ENCODE measurements at regions not wholly inside any gene's neighbourhood (a gene's known extent, or its start where the extent isn't known, plus 50 kb on each side); places are given as distances from the start of the nearest gene placed in this dataset.
A peak's percentile ranks its signal among the peaks of the same experiment; 100 is the strongest.
"Not testable (repeated sequence)": the region's sequence is repeated elsewhere in the genome, so short reads cannot be mapped to it uniquely, and the experiment has no call there.

DNA sequence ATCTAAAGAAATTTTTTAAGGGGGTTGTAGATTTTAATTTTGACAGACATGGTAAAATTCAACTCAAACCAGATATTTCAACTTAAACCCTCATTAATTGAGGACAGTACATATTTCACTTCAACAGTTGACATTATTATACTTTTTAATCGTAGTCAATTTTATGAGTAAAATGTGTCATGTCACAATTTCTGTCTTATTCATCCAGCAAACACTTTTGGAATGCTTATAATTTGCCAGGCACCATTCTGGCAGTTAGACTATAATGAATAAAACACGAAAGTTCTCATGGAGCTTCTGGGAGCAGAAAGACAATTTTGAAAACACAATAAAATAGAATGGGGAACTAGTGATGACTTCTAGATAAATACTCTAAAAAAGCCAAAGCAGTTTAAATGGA lies 1094.8 kb downstream of the SUCLG1 start:
- DNase-seq, result no peak

DNA sequence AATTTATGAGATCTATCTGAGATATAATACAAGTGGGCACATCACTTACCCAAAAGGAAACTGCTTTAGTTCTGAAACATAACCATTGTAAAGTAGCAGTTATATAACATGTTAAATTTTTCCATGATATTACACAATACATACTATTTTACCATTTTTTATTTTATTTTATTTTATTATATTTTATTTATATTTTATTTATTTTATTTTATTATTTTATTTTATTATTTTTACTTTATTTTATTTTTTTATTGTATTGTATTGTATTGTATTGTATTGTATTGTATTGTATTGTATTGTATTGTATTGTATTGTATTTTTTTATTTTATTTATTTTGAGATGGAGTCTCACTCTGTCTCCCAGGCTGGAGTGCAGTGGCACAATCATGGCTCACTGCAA lies 1095.9 kb downstream of the SUCLG1 start:
- DNase-seq, result not testable (repeated sequence)

DNA sequence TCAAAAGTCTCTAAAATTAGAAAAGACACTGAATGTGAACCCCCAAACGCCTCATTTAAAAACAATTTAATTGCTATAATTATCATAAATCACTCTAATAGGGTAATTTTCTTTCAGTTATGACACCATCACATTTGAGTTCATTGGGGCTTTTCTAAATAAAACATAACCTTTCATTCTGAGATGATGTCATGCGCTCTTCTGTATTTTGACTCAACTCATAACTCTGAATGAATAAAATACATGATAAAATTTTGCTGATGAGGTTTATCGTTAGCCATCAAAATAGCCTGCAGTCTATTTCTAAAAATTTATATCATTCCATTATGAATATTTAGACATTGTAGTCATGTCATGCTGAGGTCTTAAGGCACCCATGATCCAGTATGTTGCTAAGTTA lies 1099.7 kb downstream of the SUCLG1 start:
- no peak for DNase-seq

DNA sequence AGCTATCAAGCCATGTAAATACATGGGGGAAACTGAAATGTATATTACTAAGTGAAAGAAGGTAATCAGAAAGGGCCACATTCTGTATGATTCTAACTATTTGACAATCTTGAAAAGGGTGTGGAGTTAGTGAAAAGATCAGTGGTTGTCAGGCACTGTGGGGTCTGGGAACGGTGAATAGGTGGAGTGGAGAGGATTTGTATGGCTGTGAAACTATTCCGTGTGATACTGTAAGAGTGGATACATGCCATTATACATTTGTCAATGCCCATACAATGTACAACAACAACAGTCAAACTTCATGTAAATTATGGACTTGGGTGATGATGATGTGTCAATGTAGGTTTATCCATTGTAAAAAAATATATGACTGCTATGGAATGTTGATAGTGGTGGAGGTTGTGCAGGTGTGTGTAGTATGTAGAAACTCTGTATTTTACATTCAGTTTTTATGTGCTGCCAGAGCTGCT lies 1116.2 kb downstream of the SUCLG1 start:
- peak; percentile 20 for DNase-seq

DNA sequence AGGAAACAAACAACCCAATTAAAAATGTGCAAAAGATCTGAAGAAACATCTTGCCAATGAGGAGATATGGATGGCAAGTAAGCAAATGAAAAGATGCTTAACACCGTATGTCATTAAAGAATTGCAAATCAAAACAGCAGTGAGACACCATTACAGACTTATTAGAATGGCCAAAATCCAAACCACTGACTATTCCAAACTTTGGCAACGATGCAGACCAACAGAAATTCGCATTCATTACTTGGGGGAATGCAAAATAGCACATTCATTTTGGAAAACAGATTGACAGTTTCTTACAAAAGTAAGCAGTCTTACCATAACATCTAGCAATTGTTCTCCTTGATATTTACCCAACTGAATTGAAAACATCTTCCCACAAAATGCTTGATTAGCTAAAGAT lies 1118.7 kb downstream of the SUCLG1 start:
- DNase-seq, result no peak

DNA sequence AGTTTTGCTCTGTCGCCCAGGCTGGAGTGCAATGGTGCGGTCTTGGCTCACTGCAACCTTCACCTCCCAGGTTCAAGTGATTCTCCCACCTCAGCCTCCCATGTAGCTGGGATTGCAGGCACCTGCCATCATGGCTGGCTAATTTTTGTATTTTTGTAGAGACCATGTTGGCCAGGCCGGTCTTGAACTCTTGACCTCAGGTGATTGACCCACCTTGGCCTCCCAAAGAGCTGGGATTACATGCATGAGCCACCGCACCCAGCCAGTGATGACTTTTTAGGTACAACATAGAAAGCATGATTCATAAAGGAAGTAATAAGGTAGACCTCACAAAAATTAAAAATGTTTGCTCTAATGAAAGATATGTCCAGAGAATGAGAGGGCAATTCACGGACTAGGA lies 1119.1 kb downstream of the SUCLG1 start:
- DNase-seq, result not testable (repeated sequence)

DNA sequence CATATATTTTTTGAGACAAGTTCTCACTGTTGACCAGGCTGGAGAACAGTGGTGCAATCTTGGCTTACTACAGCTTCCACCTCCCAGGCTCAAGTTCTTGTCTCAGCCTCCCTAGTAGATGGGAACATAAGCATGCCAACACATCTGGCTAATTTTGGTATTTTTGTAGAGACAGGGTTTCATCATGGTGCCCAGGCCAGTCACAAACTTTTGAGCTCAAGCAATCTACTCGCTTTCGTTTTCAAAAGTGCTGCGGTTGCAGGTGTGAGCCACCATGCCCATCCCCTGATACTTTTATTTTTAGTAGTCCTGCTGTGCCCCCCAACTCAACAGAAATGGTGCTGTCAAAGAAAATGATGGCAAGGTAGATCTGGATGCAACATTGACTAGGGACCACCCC lies 1127.3 kb downstream of the SUCLG1 start:
- DNase-seq, result no peak

DNA sequence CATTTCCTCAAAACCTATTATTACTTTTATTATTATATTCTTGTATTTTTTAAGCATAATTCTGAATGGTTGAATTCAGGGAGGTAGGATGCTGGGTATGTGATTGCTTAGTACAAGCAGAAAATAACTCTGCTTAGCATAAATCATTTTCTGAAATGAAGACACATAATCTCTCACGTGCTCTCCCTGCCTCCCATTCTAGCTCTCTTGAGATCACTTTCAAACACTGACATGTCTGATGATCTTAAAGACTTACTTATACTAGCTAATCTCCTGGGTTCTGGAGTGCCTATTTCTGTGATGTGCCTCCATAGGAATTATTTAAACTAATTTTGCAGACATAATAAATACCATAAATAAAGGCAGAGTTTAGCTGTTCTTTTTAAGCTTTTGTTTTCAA lies 1136.0 kb downstream of the SUCLG1 start:
- no peak for DNase-seq

DNA sequence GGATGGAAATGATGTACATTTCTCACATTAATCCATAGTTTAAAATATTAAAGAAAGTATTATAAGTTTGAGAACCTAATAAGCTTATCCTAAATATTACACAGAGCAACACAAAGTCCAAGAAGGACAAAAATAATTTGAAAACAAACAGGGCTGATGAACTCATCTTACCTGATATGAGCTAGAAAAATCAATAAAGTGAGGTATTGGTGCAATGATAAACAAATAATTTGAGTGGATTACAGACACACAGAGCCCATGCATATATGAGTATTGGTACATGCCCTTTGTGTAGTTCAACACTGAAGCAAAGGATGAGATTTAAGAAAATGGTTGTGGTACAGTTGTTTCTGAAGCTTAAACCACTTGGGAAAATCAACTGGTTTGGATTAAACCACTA lies 1139.0 kb downstream of the SUCLG1 start:
- no peak for DNase-seq

DNA sequence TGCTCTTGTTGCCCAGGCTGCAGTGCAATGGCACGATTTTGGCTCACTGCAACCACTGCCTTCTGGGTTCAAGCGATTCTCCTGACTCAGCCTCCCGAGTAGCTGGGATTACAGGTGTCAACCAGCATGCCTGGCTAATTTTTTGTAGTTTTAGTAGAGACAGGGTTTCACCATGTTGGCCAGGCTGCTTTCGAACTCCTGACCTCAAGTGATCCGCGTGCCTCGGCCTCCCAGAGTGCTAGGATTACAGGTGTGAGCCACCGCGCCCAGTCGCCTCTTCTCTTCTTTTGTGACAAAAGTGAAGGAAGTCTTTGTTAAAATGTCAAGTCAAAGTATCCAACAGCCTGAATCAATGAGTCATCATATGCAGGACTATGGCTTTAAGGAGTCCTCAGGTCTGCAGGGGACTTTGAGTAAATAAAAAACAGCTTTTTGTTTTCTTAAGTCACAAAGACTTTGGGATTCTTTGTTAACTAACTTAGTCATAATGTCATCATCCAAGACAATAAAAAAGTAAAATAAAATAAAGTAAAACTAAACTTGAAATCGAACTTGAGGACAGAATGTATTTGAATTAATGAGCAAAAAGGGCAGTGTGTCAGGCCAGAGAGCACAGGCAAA lies 1153.2 kb downstream of the SUCLG1 start:
- no peak for DNase-seq

DNA sequence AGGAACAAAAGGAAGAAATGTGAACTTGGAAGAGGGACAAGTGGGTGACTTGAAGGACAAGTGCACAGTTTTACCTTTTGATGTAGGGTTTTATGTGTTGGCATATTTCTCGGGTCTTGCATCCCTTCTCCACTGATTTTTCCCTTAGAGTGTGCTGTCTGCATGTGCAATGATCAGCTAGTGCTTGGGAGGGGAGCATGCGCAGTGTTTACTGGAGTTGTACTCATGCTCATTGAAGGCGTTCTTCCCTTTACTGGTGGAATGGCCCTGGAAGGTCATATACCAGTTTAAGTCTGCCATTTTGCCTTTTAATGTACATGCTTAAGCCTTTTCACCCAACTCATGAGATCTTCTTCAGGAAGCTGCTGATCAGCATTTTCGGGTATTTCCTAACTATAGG lies 1168.0 kb downstream of the SUCLG1 start:
- DNase-seq, result no peak

DNA sequence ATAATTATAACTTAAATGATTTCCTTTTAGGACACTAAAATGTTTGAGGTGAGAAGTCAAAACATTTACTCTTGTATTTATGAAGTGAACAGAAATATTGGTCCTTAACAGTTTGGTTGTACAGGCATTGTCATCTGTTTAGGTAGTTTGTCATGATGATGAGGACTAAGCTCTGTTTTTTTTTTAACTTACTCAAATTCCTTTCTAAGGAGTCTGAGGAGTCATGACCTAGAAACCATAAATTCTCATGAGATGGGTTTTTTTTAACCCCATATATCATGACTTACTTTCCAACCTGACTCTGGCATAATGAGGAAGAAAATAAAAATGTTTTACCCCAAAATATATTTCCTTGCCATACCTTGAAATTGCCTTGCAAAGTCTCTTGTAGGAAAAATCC lies 1176.2 kb downstream of the SUCLG1 start:
- DNase-seq, result no peak

DNA sequence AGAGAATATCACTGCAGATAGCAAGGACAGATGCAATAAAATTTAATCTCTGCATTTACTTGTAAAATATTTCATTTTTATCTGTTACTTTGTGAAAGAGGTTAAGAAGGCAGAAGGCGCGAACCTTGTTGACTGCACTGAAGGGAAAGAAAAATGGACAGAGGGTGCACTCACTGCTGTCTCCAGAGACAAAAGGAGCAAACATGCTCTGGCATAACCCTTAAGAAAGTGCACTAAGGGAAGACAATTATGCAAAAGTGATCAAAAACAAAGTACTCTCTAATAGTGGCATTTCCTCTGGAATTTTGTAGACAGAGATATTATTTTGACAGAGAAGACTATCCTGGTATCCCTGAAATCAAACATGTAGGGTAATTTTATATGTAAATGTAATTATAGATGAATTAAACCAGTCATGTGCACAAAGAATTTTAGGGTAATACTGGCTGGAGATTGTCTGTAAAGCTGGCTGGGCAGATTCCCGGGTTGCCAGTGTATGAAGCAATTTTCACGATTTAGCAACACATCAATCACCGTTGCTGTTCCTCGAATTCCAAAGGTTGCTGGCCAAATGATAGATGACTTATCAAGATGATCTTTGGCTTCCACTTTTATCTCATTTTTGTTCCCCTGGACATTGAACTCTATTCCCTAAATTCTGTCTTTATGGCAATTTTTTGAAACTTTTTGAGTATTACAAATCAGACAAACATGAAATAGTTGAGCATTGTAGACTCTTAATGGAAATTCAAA lies 1176.9 kb downstream of the SUCLG1 start:
- DNase-seq, result no peak

DNA sequence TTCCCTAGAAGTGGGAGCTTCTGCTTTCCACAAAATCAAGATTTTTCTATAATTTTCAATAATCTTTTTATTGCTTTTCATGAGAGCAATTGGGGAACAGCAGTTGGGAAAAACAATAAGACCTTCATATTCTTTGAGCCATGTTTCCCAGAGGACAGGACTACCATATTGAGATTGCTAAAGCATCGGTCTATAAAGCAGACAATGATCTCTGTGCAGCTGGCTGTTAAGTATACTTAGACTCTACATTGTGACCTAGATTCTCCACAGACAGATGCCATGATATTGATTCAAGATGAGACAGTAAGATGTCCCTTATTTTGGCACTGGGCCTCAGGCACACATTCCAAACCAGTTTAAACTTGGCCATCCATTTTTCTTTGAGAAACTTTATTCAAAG lies 1178.7 kb downstream of the SUCLG1 start:
- no peak for DNase-seq

DNA sequence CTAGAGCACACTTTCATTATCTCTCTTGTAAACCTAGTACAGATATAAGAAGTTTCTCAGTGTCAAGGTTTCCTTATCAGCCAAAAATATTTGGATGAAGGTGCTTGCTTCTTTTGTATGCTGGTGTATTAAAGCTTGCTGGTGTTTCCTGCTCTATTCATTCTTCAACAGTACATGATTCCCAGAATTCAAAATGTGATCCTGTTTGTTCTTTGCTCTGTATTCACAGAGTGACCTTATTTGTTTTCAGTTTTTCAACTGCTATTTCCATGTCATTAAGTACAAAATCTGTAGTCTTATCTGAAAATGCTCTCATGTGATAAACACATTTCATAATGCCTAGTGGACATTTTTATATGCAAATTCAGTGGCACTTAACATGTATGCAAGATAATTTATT lies 1185.8 kb downstream of the SUCLG1 start:
- DNase-seq, result no peak

DNA sequence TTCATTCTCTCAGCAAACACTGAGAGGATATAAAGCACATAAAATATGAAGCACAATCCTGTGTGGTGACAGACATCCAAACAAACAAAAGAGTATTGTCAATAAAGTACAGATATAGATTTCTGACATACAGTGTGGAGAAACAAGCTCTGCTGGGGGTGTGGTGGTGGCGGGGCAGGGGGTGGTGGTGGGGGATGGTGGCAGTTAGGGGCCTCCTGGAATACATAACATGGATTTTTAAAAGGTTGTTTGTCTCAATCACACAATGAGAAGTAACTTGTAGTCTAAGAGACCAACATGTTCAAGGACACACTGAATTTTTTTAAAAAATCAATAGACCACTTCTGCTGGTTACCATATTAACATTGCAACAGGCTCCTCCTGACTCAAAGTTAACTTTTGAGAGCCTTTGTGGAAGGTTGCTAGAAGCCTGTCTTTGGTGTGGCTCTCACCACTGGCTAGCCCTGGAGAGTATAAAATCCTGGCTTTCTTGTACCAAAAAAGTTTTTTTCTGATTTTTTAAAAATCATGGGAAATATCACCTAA lies 1197.4 kb downstream of the SUCLG1 start:
- no peak for DNase-seq

DNA sequence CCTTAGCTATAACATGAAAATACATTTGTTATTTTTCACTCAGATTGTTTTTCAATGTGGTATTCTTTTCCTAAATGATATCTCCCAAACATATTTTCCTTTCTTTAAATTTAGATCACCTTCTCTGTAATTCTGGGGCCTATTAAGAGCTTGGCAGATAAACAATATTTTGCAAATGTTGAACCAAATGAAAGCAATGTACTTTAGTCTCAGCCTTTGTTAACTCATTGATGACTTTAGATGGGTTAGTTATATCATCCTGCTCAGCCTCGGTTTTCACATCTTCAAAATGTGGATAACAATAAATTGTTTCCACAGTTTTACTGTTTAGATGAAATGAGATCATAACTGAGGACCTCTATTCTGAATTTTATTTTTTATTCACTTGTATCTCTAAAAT lies 1205.2 kb downstream of the SUCLG1 start:
- no peak for DNase-seq

DNA sequence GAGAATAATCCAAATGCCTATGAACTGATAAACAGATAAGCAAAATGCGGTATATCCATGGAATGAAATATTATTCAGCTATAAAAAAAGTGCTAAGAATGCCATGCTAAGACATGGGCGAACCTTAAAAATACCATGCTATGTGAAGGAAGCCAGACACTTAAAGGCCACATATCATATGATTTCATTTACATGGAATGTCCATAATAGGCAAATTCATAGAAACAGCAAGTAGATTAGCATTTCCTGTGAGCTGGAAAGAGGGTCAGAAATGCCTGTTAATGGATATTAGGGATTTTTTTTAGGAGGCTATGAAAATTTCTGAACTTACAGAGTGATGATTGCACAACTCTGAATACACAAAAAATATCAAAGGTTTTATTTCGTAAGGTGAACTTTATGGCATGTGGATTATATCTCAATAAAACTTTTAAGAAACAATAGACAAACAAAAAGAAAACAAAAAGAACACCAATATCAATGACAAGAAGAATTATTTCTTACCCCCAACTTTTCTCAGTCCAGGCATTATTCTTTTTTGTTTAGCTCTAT lies 1207.7 kb downstream of the SUCLG1 start:
- no peak for DNase-seq

DNA sequence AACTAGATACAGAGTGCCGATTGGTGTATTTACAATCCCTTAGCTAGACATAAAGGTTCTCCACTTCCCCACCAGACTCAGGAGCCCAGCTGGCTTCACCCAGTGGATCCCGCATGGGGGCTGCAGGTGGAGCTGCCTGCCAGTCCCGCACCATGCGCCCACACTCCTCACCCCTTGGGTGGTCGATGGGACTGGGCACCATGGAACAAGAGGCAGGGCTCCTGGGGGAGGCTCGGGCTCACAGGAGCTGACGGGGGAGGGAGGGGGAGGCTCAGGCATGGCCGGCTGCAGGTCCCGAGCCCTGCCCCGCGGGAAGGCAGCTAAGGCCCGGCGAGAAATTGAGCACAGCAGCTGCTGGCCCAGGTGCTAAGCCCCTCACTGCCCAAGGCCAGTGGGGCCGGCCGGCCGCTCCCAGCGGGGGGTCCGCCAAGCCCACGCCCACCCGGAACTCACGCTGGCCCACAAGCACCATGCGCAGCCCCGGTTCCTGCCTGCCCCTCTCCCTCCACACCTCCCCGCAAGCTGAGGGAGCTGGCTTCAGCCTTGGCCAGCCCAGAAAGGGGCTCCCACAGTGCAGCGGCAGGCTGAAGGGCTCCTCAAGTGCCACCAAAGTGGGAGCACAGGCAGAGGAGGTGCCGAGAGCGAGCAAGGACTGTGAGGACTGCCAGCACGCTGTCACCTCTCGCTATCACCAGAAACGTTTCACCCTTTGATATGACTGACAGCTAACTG lies 1213.1 kb downstream of the SUCLG1 start:
- not testable (repeated sequence) for DNase-seq

DNA sequence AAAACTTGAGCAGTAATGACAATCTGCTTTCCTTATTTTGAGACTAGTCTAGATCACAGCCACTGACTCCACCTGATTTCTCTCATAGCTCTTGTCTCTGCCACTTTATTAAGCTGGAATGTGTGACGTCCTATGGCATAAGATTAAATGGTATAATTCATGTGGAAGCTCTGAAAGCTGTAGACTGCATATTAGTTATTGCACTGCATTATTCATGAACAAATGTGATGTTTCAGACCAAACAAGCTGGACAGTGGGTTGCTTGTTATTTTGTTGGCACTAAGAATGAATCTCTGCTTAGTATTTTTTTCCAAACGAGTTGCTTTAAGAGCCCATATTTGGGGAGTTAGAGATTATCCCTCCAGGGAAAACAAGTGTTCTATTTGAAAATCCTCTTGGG lies 1218.5 kb downstream of the SUCLG1 start:
- DNase-seq, result no peak

DNA sequence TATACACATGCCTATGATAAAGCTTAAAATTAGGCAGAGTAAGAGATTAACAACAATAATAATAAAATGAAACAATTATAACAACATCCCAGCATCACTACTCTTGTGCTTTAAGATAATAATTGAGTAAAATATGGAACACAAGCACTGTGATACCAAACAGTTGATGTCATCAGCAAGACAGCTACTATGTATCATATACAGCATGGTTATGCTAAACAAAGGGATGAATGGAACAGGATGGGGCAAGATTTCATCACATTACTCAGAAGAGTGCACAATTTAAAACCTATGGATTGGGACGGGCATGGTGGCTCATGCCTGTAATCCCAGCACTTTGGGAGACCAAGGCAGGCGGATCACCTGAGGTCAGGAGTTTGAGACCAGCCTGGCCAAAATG lies 1221.0 kb downstream of the SUCLG1 start:
- DNase-seq, result no peak

DNA sequence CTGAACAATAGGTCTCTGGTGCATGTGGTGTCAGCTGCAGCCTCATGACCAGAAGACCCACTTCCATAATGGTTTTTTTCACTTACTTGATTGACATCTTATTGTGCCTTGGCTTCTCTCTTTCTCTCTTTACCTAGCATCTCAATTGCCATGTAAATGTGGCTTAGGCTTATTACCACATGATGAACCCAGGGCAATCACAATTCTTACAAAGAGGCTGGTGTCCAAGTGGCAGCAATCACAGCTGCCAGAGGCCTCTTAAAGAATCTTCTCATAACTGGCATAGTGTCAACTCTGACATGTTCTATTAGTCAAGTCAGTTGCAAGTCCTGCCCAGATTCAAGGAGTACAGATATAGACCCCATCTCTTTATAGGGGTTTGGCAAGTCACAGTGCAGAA lies 1224.8 kb downstream of the SUCLG1 start:
- no peak for DNase-seq

DNA sequence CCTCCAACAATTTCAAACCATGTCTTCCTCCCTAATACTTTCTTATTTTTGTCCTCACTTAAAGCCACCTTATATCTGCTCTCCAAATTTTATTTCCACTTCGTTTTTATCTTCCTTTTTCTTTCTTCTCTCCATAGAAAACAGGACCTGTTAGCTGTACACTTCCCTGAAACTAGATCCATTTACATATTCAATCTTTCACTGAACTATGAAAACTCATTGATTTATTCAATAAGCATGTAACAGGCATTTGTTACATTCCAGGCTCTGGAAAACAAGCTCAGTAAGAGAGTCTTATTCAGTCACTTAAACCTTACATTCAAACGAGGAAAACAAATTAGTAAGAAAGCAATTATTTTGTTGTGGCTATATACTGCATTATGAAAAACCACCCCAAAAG lies 1225.3 kb downstream of the SUCLG1 start:
- no peak for DNase-seq

DNA sequence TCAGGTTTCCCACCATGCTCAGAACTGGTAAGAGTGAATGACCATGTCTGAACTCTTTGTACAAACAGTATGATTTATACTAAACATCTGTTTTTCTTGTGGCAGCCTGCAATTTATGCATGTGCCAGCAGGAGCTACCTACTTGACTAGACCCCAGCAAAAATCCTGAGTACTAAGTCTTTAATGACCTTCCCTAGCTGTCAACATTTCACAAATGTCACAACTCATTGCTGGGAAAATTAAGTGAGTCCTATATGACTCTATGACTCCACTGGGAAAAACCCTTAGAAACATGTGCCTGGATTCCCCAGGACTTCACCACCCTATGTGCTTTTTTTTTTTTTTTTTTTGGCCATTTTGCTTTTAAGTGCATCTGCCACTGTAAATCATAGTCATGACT lies 1225.8 kb downstream of the SUCLG1 start:
- DNase-seq, result no peak

All from NCI-H1092 treated with DMSO at 0.1 percent for 48 hours (cell line).